ENCODE measurements at regions not wholly inside any gene's neighbourhood (a gene's known extent, or its start where the extent isn't known, plus 50 kb on each side); places are given as distances from the start of the nearest gene placed in this dataset.
"Not testable (repeated sequence)": the region's sequence is repeated elsewhere in the genome, so short reads cannot be mapped to it uniquely, and the experiment has no call there.

GRCh38 chr10:23779301-23779700 is 340.4 kb downstream of the OTUD1 start:
- H3K4me1 ChIP-seq (ENCODE audit: insufficient read depth, poor library complexity, severe bottlenecking) = no peaks in the 10 kb centered on the region
- no peaks in the 10 kb centered on the region for H3K9me3 ChIP-seq (ENCODE audit: severe bottlenecking)
- no peaks in the 10 kb centered on the region for H3K36me3 ChIP-seq (ENCODE audit: low read depth)
- H3K27ac ChIP-seq (ENCODE audit: poor library complexity, severe bottlenecking) = no peak overlapping the region
- H3K4me3 ChIP-seq (ENCODE audit: severe bottlenecking) = no peak overlapping the region
- DNase-seq (ENCODE audit: low spot score) (no peak), ATAC-seq (ENCODE audit: low read depth) (no peak; the same call in 2 of the 3 replicates)
- no peaks in the 10 kb centered on the region for H3K27me3 ChIP-seq (ENCODE audit: insufficient read depth, poor library complexity, severe bottlenecking)
- TF ChIP-seq CTCF (IDR thresholded peaks at IDR 0.05; ENCODE audit: poor library complexity, severe bottlenecking) = no peak

GRCh38 chr10:23780331-23780730 is 341.5 kb downstream of the OTUD1 start:
- Histone ChIP-seq H3K9me3 (ENCODE audit: severe bottlenecking) (no peaks in the 10 kb centered on the region), H3K36me3 (ENCODE audit: low read depth) (no peaks in the 10 kb centered on the region), H3K4me3 (ENCODE audit: severe bottlenecking) (no peak overlapping the region), H3K27ac (ENCODE audit: poor library complexity, severe bottlenecking) (no peak overlapping the region), H3K27me3 (ENCODE audit: insufficient read depth, poor library complexity, severe bottlenecking) (peaks cover 6% of the 10 kb centered on the region), H3K4me1 (ENCODE audit: insufficient read depth, poor library complexity, severe bottlenecking) (no peaks in the 10 kb centered on the region)
- DNase-seq (ENCODE audit: low spot score) = no peak
- TF ChIP-seq CTCF (IDR thresholded peaks at IDR 0.05; ENCODE audit: poor library complexity, severe bottlenecking) = no peak
- ATAC-seq (ENCODE audit: low read depth) = no peak

GRCh38 chr10:23786594-23786993 is 347.7 kb downstream of the OTUD1 start:
- no peak overlapping the region for H3K27ac ChIP-seq (ENCODE audit: poor library complexity, severe bottlenecking)
- TF ChIP-seq CTCF (IDR thresholded peaks at IDR 0.05; ENCODE audit: poor library complexity, severe bottlenecking) = no peak
- peaks cover 6% of the 10 kb centered on the region for H3K27me3 ChIP-seq (ENCODE audit: insufficient read depth, poor library complexity, severe bottlenecking)
- no peak overlapping the region for H3K4me3 ChIP-seq (ENCODE audit: severe bottlenecking)
- H3K4me1 ChIP-seq (ENCODE audit: insufficient read depth, poor library complexity, severe bottlenecking) = no peaks in the 10 kb centered on the region
- no peak for DNase-seq (ENCODE audit: low spot score)
- no peaks in the 10 kb centered on the region for H3K9me3 ChIP-seq (ENCODE audit: severe bottlenecking)
- no peaks in the 10 kb centered on the region for H3K36me3 ChIP-seq (ENCODE audit: low read depth)
- no peak for ATAC-seq (ENCODE audit: low read depth)

- no peak for ATAC-seq (ENCODE audit: low read depth)
- Histone ChIP-seq H3K36me3 (ENCODE audit: low read depth) (no peaks in the 10 kb centered on the region), H3K27ac (ENCODE audit: poor library complexity, severe bottlenecking) (no peak overlapping the region), H3K4me1 (ENCODE audit: insufficient read depth, poor library complexity, severe bottlenecking) (no peaks in the 10 kb centered on the region), H3K9me3 (ENCODE audit: severe bottlenecking) (no peaks in the 10 kb centered on the region), H3K27me3 (ENCODE audit: insufficient read depth, poor library complexity, severe bottlenecking) (no peaks in the 10 kb centered on the region), H3K4me3 (ENCODE audit: severe bottlenecking) (no peak overlapping the region)
- no peak for TF ChIP-seq CTCF (IDR thresholded peaks at IDR 0.05; ENCODE audit: poor library complexity, severe bottlenecking)
- DNase-seq (ENCODE audit: low spot score) = no peak
Measured at GRCh38 chr10:23793577-23793976, 354.7 kb downstream of the OTUD1 start.

- DNase-seq (ENCODE audit: low spot score); H3K4me3 ChIP-seq (ENCODE audit: severe bottlenecking); H3K36me3 ChIP-seq (ENCODE audit: low read depth); H3K27me3 ChIP-seq (ENCODE audit: insufficient read depth, poor library complexity, severe bottlenecking); H3K4me1 ChIP-seq (ENCODE audit: insufficient read depth, poor library complexity, severe bottlenecking); H3K27ac ChIP-seq (ENCODE audit: poor library complexity, severe bottlenecking); H3K9me3 ChIP-seq (ENCODE audit: severe bottlenecking); ATAC-seq (ENCODE audit: low read depth): not testable (repeated sequence)
Measured at GRCh38 chr10:23797452-23797851, 358.6 kb downstream of the OTUD1 start.

Measured in RWPE2 (cell line).